Fibroblast of villous mesenchyme (primary cell): ENCODE measurements at regions not wholly inside any gene's neighbourhood (a gene's known extent, or its start where the extent isn't known, plus 50 kb on each side); places are given as distances from the start of the nearest gene placed in this dataset.

Experiments
- DNase-seq: peaks from one replicate; pipeline ENCODE4 v3.0.0-alpha.2; 2010; ENCODE audit warnings: low read depth
- H3K4me3 ChIP-seq: 2 replicates; pipeline ENCODE4 v1.5.1; 2011; ENCODE audit warnings: low read depth, mild to moderate bottlenecking, low read length
- CTCF ChIP-seq: IDR thresholded peaks from 2 replicates; pipeline ENCODE4 v1.5.1; 2012; ENCODE audit warnings: low read depth, mild to moderate bottlenecking, low read length; ENCODE audit not compliant: insufficient read depth

DNA sequence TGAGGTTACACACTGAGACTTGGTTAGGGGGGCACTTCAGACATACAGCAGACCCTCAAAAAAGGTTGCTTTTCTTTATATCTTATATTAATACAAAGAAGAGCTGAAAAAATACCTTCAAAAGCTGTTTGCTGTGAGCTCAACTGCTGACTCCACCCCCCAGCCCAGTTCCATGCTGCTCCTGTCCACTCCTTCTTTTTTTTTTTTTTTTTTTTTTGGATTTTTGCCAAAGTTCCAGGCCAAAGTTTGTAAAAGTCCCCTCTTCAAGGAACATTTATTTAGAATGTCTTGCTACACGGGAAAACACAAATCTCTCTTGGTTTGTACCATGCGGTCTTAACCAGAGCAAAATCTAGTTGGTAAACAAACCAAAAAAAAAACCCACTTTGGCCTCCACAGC lies 85.3 kb upstream of the AKAP12 start:
- no peak for TF ChIP-seq CTCF
- no peak for DNase-seq
- H3K4me3 ChIP-seq, result no peak overlapping the region

DNA sequence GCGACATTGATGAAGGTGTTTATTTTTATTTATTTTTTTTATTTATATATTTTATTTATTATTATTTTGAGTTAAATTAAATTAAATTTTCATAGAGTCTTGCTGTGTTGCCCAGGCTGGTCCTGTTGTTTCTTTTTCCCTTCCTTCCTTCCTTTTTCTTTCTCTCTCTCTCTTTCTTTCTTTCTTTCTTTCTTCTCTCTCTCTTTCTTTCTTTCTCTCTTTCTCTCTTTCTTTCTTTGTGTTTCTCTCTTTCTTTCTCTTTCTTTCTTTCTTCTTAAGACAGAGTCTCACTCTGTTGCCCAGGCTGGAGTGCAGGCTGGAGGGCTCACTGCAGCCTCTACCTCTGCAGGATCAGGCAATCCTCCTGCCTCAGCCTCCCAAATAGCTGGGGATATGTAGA lies 84.7 kb upstream of the AKAP12 start:
- TF ChIP-seq CTCF, result no peak
- no peak for DNase-seq
- no peak overlapping the region for H3K4me3 ChIP-seq

DNA sequence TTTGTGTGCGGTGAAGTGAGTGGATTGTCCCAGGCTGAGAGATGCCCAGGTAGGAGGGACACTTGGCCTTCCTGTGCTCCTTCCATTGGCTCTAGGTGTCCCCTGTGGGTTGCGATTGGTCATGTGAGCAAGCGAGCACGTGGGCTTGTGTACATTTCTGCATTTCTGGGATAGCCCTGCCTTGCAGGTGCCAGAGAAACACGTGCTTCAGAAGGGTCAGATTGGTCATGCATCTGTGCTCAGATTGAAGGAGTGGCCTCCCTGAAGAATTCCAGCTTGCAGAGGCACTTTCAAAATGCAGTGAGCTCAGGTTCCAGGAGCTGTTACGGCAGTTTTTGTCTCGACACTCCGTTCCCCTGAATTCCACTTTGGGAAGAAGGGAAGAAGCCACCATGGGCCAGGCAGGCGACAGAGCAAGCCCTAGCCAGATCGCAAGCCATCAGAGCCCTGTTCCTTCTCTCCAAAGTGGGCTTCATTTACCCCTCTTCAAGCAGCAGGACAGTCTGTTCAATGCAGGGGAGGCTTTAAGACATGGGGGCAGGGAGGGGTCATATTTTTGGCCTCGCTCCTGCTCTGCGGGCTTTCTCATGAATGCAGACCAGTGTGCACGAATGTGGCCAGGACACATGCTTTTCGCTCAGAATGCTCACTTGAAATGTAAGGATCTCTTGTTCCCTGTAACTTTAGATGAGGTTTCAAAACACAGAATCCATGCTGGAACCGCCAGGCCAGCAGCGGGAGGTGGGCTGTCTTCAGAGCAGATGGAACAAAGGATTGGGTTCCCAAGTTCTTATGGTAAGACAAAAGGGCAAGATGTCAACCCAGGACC lies 78.6 kb upstream of the AKAP12 start:
- DNase-seq, result no peak
- TF ChIP-seq CTCF, result no peak
- no peak overlapping the region for H3K4me3 ChIP-seq

GRCh38 chr6:151164383-151164782 lies 75.4 kb upstream of the AKAP12 start:
- no peak for DNase-seq
- no peak for TF ChIP-seq CTCF
- no peak overlapping the region for H3K4me3 ChIP-seq

DNA sequence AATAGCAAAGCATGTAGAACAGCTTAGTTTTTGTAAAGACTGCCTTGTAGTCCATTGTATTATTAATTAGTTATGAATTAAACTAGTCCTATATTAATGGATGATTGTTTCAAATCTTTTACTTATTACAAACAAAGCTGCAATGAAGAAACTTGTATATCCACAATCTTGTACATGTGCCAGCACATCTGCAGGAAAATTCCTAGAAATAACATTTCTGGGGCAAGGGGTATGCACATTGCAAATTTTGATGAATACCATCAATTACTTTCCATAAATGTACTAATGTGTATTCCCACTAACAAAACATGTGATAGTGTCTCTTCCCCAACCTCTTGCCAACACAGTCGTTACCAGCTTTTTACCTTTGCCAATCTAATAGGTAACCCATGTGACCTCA lies 73.6 kb upstream of the AKAP12 start:
- no peak for DNase-seq
- no peak overlapping the region for H3K4me3 ChIP-seq
- no peak for TF ChIP-seq CTCF

GRCh38 chr6:151167034-151167433 lies 72.7 kb upstream of the AKAP12 start:
- TF ChIP-seq CTCF, result no peak
- H3K4me3 ChIP-seq, result no peak overlapping the region
- DNase-seq, result no peak
